Keratinocyte (primary cell): ENCODE measurements at regions not wholly inside any gene's neighbourhood (a gene's known extent, or its start where the extent isn't known, plus 50 kb on each side); places are given as distances from the start of the nearest gene placed in this dataset.

ENCODE experiments used
- DNase-seq: peaks from one replicate; pipeline ENCODE4 v3.0.0-alpha.2; 2011; ENCODE audit warnings: low read depth, missing footprints, low spot score
- FAIRE-seq: peaks from 2 replicates; lab custom pipeline; 2011; peaks lifted over from hg19 to GRCh38; lab: Jason Lieb, UNC
- H2AFZ ChIP-seq: 2 replicates; pipeline ENCODE4 v1.6.0; 2012; ENCODE audit warnings: low read length, control low read depth, inconsistent platforms; ENCODE audit not compliant: control insufficient read depth
- H3K27ac ChIP-seq: 2 replicates; pipeline ENCODE4 v1.5.1; 2011; ENCODE audit warnings: low read length; ENCODE audit not compliant: control insufficient read depth, insufficient read depth
- H3K27me3 ChIP-seq: 3 replicates; pipeline ENCODE4 v1.6.0; 2011; ENCODE audit warnings: low read length; ENCODE audit not compliant: control insufficient read depth, insufficient read depth; ENCODE audit errors: extremely low read depth
- H3K36me3 ChIP-seq, 2 experiments: 2 replicates in 1 of 2; 3 replicates in 1 of 2; pipeline ENCODE4 v1.5.1; 2011; ENCODE audit warnings: low read length in 2 of 2, mild to moderate bottlenecking in 1 of 2; ENCODE audit not compliant: control insufficient read depth in 2 of 2, insufficient read depth in 2 of 2; ENCODE audit errors: extremely low read depth in 1 of 2
- H3K4me1 ChIP-seq: 3 replicates; pipeline ENCODE4 v1.5.1; 2011; ENCODE audit warnings: low read length; ENCODE audit not compliant: control insufficient read depth, insufficient read depth; ENCODE audit errors: extremely low read depth
- H3K4me2 ChIP-seq: 3 replicates; pipeline ENCODE4 v1.6.0; 2011; ENCODE audit warnings: low read depth, low read length; ENCODE audit not compliant: control insufficient read depth, insufficient read depth; ENCODE audit errors: extremely low read depth
- H3K4me3 ChIP-seq, 3 experiments: fragments of 200-600 bp in 1 of 3; sonication (generic) in 1 of 3; 2 replicates in 2 of 3; 3 replicates in 1 of 3; pipeline ENCODE4 v1.5.1; 2011 to 2016; ENCODE audit warnings: low read length in 3 of 3, mild to moderate bottlenecking in 3 of 3, control low read depth in 2 of 3, inconsistent platforms in 1 of 3, low read depth in 1 of 3, mixed read lengths in 1 of 3, mixed run types in 1 of 3, moderate library complexity in 1 of 3; ENCODE audit not compliant: control insufficient read depth in 2 of 3, insufficient read depth in 2 of 3; ENCODE audit errors: extremely low read depth in 1 of 3
- H3K79me2 ChIP-seq: 2 replicates; pipeline ENCODE4 v1.6.0; 2012; ENCODE audit warnings: low read length; ENCODE audit not compliant: control insufficient read depth, insufficient read depth
- H3K9ac ChIP-seq: 3 replicates; pipeline ENCODE4 v1.6.0; 2011; ENCODE audit warnings: low read length; ENCODE audit not compliant: control insufficient read depth, insufficient read depth; ENCODE audit errors: extremely low read depth
- H3K9me1 ChIP-seq: 3 replicates; pipeline ENCODE4 v1.6.0; 2011; ENCODE audit warnings: low read length; ENCODE audit not compliant: control insufficient read depth, insufficient read depth; ENCODE audit errors: extremely low read depth
- H3K9me3 ChIP-seq: 2 replicates; pipeline ENCODE4 v1.5.1; 2012; ENCODE audit warnings: low read depth, low read length; ENCODE audit not compliant: control insufficient read depth
- H4K20me1 ChIP-seq: 3 replicates; pipeline ENCODE4 v1.6.0; 2011; ENCODE audit warnings: low read length; ENCODE audit not compliant: control insufficient read depth, insufficient read depth; ENCODE audit errors: extremely low read depth
- EZH2 ChIP-seq: IDR thresholded peaks from one replicate; pipeline ENCODE4 v1.6.1; 2012; ENCODE audit warnings: inconsistent platforms, mild to moderate bottlenecking, low read length, moderate library complexity
- dilution Hi-C: fragments of 300-500 bp; cut with MboI; formaldehyde crosslinking; loops from one replicate; pipeline ENCODE4 v1.7.0; 2020; ENCODE audit warnings: low sequenced_read_pairs; ENCODE audit not compliant: extremely low pct_ligation_motif_present
- TF ChIP-seq, protein P1 (sequence below), 3 experiments: IDR thresholded peaks in 1 of 3; conservative IDR thresholded peaks in 1 of 3; optimal IDR thresholded peaks in 1 of 3; 2 replicates in 2 of 3; 3 replicates in 1 of 3; pipeline versions ENCODE3 to v1.5.1; 2011; ENCODE audit warnings: low read length in 3 of 3, mild to moderate bottlenecking in 3 of 3, moderate library complexity in 2 of 3, control low read depth in 1 of 3, inconsistent platforms in 1 of 3; ENCODE audit not compliant: insufficient read depth in 2 of 3; ENCODE audit errors: extremely low read depth in 1 of 3

DNA sequence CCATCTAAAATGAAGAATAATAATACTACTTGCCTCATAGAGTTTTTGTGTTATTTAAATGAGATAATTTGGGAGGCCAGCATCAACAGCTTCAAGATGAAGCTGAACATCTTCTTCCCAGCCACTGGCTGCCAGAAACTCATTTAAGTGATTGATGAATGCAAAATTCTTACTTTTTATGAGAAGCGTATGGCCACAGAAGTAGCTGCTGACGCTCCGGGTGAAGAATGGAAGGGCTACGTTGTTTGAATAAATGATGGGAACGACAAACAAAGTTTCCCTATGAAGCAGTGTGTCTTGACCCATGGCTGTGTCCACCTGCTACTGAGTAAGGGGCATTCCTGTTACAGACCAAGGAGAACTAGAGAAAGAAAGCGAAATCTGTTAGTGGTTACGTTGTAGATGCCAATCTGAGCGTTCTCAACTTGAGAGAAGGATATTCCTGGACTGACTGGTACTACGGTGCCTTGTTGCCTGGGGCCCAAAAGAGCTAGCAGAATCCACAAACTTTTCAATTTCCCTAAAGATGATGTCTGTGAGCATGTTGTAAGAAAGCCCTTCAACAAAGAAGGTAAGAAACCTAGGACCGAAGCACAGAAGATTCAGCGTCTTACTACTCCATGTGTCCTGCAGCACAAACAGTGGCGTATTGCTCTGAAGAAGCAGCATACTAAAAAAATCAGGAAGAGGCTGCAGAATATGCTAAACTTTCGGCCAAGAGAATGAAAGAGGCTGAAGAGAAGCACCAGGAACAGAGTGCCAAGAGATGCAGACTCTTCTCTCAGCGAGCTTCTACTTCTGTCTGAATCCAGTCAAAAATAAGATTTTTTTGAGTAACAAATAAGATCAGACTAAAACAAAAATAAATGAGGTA, 100.0 kb upstream of the LRIG3 start:
- H3K9me3 ChIP-seq: no peaks in the 10 kb centered on the region
- H3K79me2 ChIP-seq: no peaks in the 10 kb centered on the region
- no peak overlapping the region for H3K9ac ChIP-seq
- H3K27ac ChIP-seq: no peak overlapping the region
- H3K9me1 ChIP-seq: no peaks in the 10 kb centered on the region
- no peaks in the 10 kb centered on the region for H3K4me1 ChIP-seq
- no peaks in the 10 kb centered on the region for H3K36me3 ChIP-seq
- no peak overlapping the region for H3K4me3 ChIP-seq
- no peak overlapping the region for H2AFZ ChIP-seq
- FAIRE-seq (no peak), DNase-seq (no peak)
- dilution Hi-C loops: no loop called here
- H3K4me2 ChIP-seq: no peak overlapping the region
- H3K27me3 ChIP-seq: no peaks in the 10 kb centered on the region
- H4K20me1 ChIP-seq: no peaks in the 10 kb centered on the region
- no peak for TF ChIP-seq EZH2
- TF ChIP-seq, protein P1, sequence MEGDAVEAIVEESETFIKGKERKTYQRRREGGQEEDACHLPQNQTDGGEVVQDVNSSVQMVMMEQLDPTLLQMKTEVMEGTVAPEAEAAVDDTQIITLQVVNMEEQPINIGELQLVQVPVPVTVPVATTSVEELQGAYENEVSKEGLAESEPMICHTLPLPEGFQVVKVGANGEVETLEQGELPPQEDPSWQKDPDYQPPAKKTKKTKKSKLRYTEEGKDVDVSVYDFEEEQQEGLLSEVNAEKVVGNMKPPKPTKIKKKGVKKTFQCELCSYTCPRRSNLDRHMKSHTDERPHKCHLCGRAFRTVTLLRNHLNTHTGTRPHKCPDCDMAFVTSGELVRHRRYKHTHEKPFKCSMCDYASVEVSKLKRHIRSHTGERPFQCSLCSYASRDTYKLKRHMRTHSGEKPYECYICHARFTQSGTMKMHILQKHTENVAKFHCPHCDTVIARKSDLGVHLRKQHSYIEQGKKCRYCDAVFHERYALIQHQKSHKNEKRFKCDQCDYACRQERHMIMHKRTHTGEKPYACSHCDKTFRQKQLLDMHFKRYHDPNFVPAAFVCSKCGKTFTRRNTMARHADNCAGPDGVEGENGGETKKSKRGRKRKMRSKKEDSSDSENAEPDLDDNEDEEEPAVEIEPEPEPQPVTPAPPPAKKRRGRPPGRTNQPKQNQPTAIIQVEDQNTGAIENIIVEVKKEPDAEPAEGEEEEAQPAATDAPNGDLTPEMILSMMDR (optimal IDR thresholded peaks at IDR 0.05 in 1 of 3, IDR thresholded peaks at IDR 0.05 in 1 of 3, conservative IDR thresholded peaks at IDR 0.05 in 1 of 3; ENCODE audit: extremely low read depth in 1 of 3, insufficient read depth in 2 of 3, low read length in 3 of 3): no peak

DNA sequence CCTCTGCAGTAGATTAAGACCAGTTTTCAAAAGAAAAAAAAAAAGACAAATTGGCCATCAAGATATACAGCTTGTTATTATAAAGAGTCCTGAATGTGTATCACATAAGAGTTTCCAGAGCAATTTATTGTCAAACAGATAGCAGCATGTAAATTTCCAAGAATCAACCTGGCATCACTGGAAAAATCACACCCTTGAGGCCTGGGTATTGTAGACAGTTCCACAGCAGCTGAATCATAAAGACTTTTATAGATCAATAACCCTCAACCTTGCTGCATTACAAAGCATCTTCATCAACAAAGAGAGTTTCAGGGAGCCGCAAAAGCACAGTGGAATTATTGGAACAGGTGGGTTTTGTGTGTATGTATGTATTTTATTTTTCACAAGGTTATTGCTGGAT, 94.6 kb upstream of the LRIG3 start:
- H4K20me1 ChIP-seq: no peaks in the 10 kb centered on the region
- no peaks in the 10 kb centered on the region for H3K27me3 ChIP-seq
- no peak for DNase-seq
- H3K9ac ChIP-seq: no peak overlapping the region
- no peak for FAIRE-seq
- dilution Hi-C loops: no loop called here
- H3K4me2 ChIP-seq: no peak overlapping the region
- H3K4me1 ChIP-seq: no peaks in the 10 kb centered on the region
- no peaks in the 10 kb centered on the region for H3K9me3 ChIP-seq
- no peak overlapping the region for H3K27ac ChIP-seq
- no peaks in the 10 kb centered on the region for H3K36me3 ChIP-seq
- no peak overlapping the region for H3K4me3 ChIP-seq
- no peak for TF ChIP-seq EZH2
- TF ChIP-seq, protein P1 (optimal IDR thresholded peaks at IDR 0.05 in 1 of 3, IDR thresholded peaks at IDR 0.05 in 1 of 3, conservative IDR thresholded peaks at IDR 0.05 in 1 of 3; ENCODE audit: extremely low read depth in 1 of 3, insufficient read depth in 2 of 3, low read length in 3 of 3): no peak
- no peaks in the 10 kb centered on the region for H3K79me2 ChIP-seq
- no peaks in the 10 kb centered on the region for H3K9me1 ChIP-seq
- no peak overlapping the region for H2AFZ ChIP-seq
